Stimulated activated CD8-positive, alpha-beta memory T cell treated with anti-CD3 and anti-CD28 coated beads, Interleukin-4, amount 100 ng/mL, for 1 hour (primary cell): ENCODE measurements at regions not wholly inside any gene's neighbourhood (a gene's known extent, or its start where the extent isn't known, plus 50 kb on each side); places are given as distances from the start of the nearest gene placed in this dataset.
A peak's percentile ranks its signal among the peaks of the same experiment; 100 is the strongest.
"Not testable (repeated sequence)": the region's sequence is repeated elsewhere in the genome, so short reads cannot be mapped to it uniquely, and the experiment has no call there.

ENCODE experiments used
- DNase-seq, 2 donors: peaks; one replicate each; pipeline ENCODE4 v3.0.0-alpha.2; 2020; ENCODE audit warnings: low read depth in 2 of 2, low spot score in 1 of 2

- DNase-seq = not testable (repeated sequence)
Observed at GRCh38 chr11:14573539-14574057, 53.4 kb upstream of the PSMA1 start.

- no peak for DNase-seq
Observed at GRCh38 chr11:14577292-14577691, 57.1 kb upstream of the PSMA1 start.

- no peak for DNase-seq
Observed at GRCh38 chr11:14577835-14578529, 57.8 kb upstream of the PSMA1 start.

- DNase-seq = peak; percentile 34
Observed at GRCh38 chr11:14578541-14578956, 58.4 kb upstream of the PSMA1 start.

- no peak for DNase-seq
Observed at GRCh38 chr11:14579646-14580045, 59.5 kb upstream of the PSMA1 start.

GRCh38 chr11:14582793-14583192 lies 60.8 kb upstream of the PDE3B start:
- no peak for DNase-seq

GRCh38 chr11:14583252-14584034 lies 60.2 kb upstream of the PDE3B start:
- DNase-seq = no peak

- no peak for DNase-seq
Observed at GRCh38 chr11:14584035-14584363, 59.6 kb upstream of the PDE3B start.

GRCh38 chr11:14584595-14584994 lies 59.0 kb upstream of the PDE3B start:
- no peak for DNase-seq

GRCh38 chr11:14585438-14585837 lies 58.2 kb upstream of the PDE3B start:
- no peak for DNase-seq

- DNase-seq = no peak
Observed at GRCh38 chr11:14587258-14587657, 56.3 kb upstream of the PDE3B start.

- DNase-seq = no peak
Observed at GRCh38 chr11:14588681-14589080, 54.9 kb upstream of the PDE3B start.

- no peak for DNase-seq
Observed at GRCh38 chr11:14589421-14589820, 54.2 kb upstream of the PDE3B start.

- not testable (repeated sequence) for DNase-seq
Observed at GRCh38 chr11:14591046-14591445, 52.6 kb upstream of the PDE3B start.

- no peak for DNase-seq
Observed at GRCh38 chr11:14593671-14594070, 49.9 kb upstream of the PDE3B start.
